ENCODE measurements at regions not wholly inside any gene's neighbourhood (a gene's known extent, or its start where the extent isn't known, plus 50 kb on each side); places are given as distances from the start of the nearest gene placed in this dataset.

GRCh38 chr10:79017882-79018520, 50.8 kb upstream of the ZMIZ1 start:
- ChIA-PET CTCF (no interaction called here), POLR2A (no interaction called here)
- intact Hi-C loops (cut with DNase I, micrococcal nuclease): no loop called here
- Mint-ChIP-seq H3K4me3 (no peak overlapping the region), H3K27me3 (no peaks in the 10 kb centered on the region), H3K9me3 (ENCODE audit: low read depth) (peaks cover 6% of the 10 kb centered on the region), H3K4me1 (no peaks in the 10 kb centered on the region), H3K36me3 (ENCODE audit: low read depth) (no peaks in the 10 kb centered on the region), H3K27ac (no peak overlapping the region)
- DNase-seq (no peak), ATAC-seq (no peak)

DNA sequence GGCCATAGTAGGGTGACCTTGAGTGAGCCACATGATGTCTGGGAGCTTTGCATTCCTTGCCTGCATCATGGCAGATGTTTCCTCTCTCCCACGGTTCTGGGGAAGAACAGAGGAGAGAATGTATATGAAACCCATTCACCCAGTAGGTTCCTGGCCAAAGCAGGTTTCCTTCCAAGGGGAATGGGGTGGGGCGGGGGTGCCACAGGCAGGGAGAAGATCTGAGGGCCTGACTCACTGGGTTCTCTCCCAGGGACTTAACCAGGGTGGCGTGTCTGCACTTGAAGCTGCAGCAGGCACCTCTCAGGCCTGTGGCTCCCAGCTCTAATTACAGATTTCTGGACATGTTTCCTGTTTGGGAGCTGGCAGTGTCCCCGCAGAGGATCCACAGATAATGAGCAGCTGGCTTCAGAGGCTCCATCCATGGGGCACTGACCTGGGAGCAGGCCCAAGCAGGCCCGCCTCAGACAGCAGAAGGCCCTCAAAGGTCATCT, 50.2 kb upstream of the ZMIZ1 start:
- ChIA-PET CTCF (interaction anchor here (1.2 kb wide), 1 partner anchor 44 kb away, joined by 4 read pairs; no protein-coding TSS in a partner anchor), POLR2A (no interaction called here)
- no peak for DNase-seq
- Mint-ChIP-seq H3K4me1 (no peaks in the 10 kb centered on the region), H3K4me3 (no peak overlapping the region), H3K36me3 (ENCODE audit: low read depth) (no peaks in the 10 kb centered on the region), H3K9me3 (ENCODE audit: low read depth) (peaks cover 6% of the 10 kb centered on the region), H3K27me3 (no peaks in the 10 kb centered on the region), H3K27ac (no peak overlapping the region)
- intact Hi-C loops (cut with DNase I, micrococcal nuclease): no loop called here
- ATAC-seq: no peak

All from activated CD4-positive, alpha-beta T cell treated with anti-CD3 and anti-CD28 coated beads for 36 hours (primary cell).